C4-2B (cell line): ENCODE measurements at regions not wholly inside any gene's neighbourhood (a gene's known extent, or its start where the extent isn't known, plus 50 kb on each side); places are given as distances from the start of the nearest gene placed in this dataset.

Source experiments
- ZFX ChIP-seq: fragments of 450-650 bp; IDR thresholded peaks from 2 replicates; pipeline ENCODE4 v1.6.1; 2017
- TF ChIP-seq, protein P1 (sequence below): fragments of 450-650 bp; conservative IDR thresholded peaks from 2 replicates; pipeline ENCODE4 v1.5.1; 2017; ENCODE audit warnings: mild to moderate bottlenecking

- TF ChIP-seq, protein P1, sequence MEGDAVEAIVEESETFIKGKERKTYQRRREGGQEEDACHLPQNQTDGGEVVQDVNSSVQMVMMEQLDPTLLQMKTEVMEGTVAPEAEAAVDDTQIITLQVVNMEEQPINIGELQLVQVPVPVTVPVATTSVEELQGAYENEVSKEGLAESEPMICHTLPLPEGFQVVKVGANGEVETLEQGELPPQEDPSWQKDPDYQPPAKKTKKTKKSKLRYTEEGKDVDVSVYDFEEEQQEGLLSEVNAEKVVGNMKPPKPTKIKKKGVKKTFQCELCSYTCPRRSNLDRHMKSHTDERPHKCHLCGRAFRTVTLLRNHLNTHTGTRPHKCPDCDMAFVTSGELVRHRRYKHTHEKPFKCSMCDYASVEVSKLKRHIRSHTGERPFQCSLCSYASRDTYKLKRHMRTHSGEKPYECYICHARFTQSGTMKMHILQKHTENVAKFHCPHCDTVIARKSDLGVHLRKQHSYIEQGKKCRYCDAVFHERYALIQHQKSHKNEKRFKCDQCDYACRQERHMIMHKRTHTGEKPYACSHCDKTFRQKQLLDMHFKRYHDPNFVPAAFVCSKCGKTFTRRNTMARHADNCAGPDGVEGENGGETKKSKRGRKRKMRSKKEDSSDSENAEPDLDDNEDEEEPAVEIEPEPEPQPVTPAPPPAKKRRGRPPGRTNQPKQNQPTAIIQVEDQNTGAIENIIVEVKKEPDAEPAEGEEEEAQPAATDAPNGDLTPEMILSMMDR = no peak
- TF ChIP-seq ZFX = no peak
Observed at GRCh38 chr4:12979797-12980196, 504.3 kb downstream of the RAB28 start.
